HepG2 (cell line): ENCODE measurements at regions not wholly inside any gene's neighbourhood (a gene's known extent, or its start where the extent isn't known, plus 50 kb on each side); places are given as distances from the start of the nearest gene placed in this dataset.

Experiments
- ATAC-seq: fragments of 200-7000 bp; cut with Tn5 transposase; 3 replicates; pipeline ENCODE4 v1.9.1; 2020; ENCODE audit warnings: mild to moderate bottlenecking, moderate library complexity
- BruUV-seq: library from RNA; stranded (reverse); fragments of 400-500 nt; replicated peaks from 2 replicates; lab custom pipeline; 2021; lab: Mats Ljungman, UMichigan
- CTCF ChIA-PET: fragments of 300-600 bp; formaldehyde crosslinking; extraction: SDS; loops from one replicate; lab custom pipeline; 2021; ENCODE audit warnings: low total read pairs, inconsistent platforms, low intra/inter-chr PET ratio; lab: Yijun Ruan, JAX
- POLR2A ChIA-PET: fragments of 350-600 bp; sonication (Branson Sonifier 250); formaldehyde crosslinking; loops from one replicate; lab custom pipeline; 2020; ENCODE audit warnings: antibody characterized with exemption, inconsistent platforms; lab: Yijun Ruan, JAX
- DNase-seq: peaks from one replicate; pipeline ENCODE4 v3.0.0-alpha.2; 2015; ENCODE audit warnings: low spot score
- FAIRE-seq: peaks from 3 replicates; lab custom pipeline; 2011; peaks lifted over from hg19 to GRCh38; lab: Jason Lieb, UNC
- H2AFZ ChIP-seq: one replicate; pipeline ENCODE4 v1.6.1; 2011; ENCODE audit warnings: low read length, inconsistent platforms
- H3K27ac ChIP-seq: fragments of 300-600 bp; 3 replicates; pipeline ENCODE4 v1.8.0; 2011; ENCODE audit warnings: mixed run types, mild to moderate bottlenecking, mixed read lengths, low read length, inconsistent platforms; ENCODE audit not compliant: insufficient read depth; ENCODE audit errors: extremely low read length
- H3K27me3 ChIP-seq, 2 experiments: fragments of 200-600 bp in 1 of 2; 2 replicates in 1 of 2; 3 replicates in 1 of 2; pipeline versions ENCODE4 v1.6.0 to v1.8.0; 2011; ENCODE audit warnings: low read length in 2 of 2, mild to moderate bottlenecking in 2 of 2, moderate library complexity in 2 of 2, inconsistent platforms in 1 of 2; ENCODE audit not compliant: insufficient read depth in 2 of 2, control insufficient read depth in 1 of 2
- H3K36me3 ChIP-seq, 2 experiments: fragments of 200-600 bp in 1 of 2; replicated peaks in 1 of 2; 2 replicates in 1 of 2; 3 replicates in 1 of 2; pipeline versions ENCODE4 v1.5.1 to v1.8.0; 2011; ENCODE audit warnings: low read length in 2 of 2, inconsistent platforms in 1 of 2; ENCODE audit not compliant: insufficient read depth in 2 of 2, control insufficient read depth in 1 of 2
- H3K4me1 ChIP-seq: 2 replicates; pipeline ENCODE4 v1.5.1; 2012; ENCODE audit warnings: low read length, inconsistent platforms; ENCODE audit not compliant: insufficient read depth
- H3K4me2 ChIP-seq: 2 replicates; pipeline ENCODE4 v1.6.0; 2011; ENCODE audit warnings: low read depth, low read length, inconsistent platforms
- H3K4me3 ChIP-seq, 3 experiments: fragments of 200-600 bp in 1 of 3; sonication (generic), shearing (Covaris generic) in 1 of 3; replicated peaks in 1 of 3; 2 replicates each; pipeline ENCODE4 v1.5.1; 2011 to 2016; ENCODE audit warnings: low read length in 3 of 3, inconsistent platforms in 2 of 3, low read depth in 2 of 3, mild to moderate bottlenecking in 2 of 3, control low read depth in 1 of 3, mixed read lengths in 1 of 3; ENCODE audit not compliant: insufficient read depth in 1 of 3
- H3K79me2 ChIP-seq: one replicate; pipeline ENCODE4 v1.6.1; 2011; ENCODE audit warnings: low read length, inconsistent platforms; ENCODE audit not compliant: insufficient read depth
- H3K9ac ChIP-seq: 2 replicates; pipeline ENCODE4 v1.6.0; 2011; ENCODE audit warnings: mild to moderate bottlenecking, low read depth, low read length, inconsistent platforms; ENCODE audit not compliant: insufficient read depth
- H3K9me3 ChIP-seq: 2 replicates; pipeline ENCODE4 v1.5.1; 2012; ENCODE audit warnings: mild to moderate bottlenecking, low read length
- H4K20me1 ChIP-seq: 2 replicates; pipeline ENCODE4 v1.6.0; 2011; ENCODE audit warnings: inconsistent platforms, mild to moderate bottlenecking, low read length, moderate library complexity; ENCODE audit not compliant: insufficient read depth
- ARID4A ChIP-seq: sonication (generic); formaldehyde crosslinking; IDR thresholded peaks from 2 replicates; pipeline ENCODE4 v1.5.0; 2020; ENCODE audit warnings: mild to moderate bottlenecking, missing genetic modification reagents, borderline replicate concordance
- BRD4 ChIP-seq: sonication (generic); formaldehyde crosslinking; IDR thresholded peaks from 2 replicates; pipeline ENCODE4 v1.4.0; 2020; ENCODE audit warnings: missing genetic modification reagents
- FOXK2 ChIP-seq: fragments of 450-650 bp; IDR thresholded peaks from 2 replicates; pipeline ENCODE4 v1.6.1; 2016
- JDP2 ChIP-seq: sonication (generic); formaldehyde crosslinking; IDR thresholded peaks from 2 replicates; pipeline ENCODE4 v1.8.1; 2022; ENCODE audit warnings: missing genetic modification reagents, borderline replicate concordance
- NONO ChIP-seq, 2 experiments: fragments of 450-650 bp in 1 of 2; sonication (generic) in 1 of 2; formaldehyde crosslinking in 1 of 2; IDR thresholded peaks in 1 of 2; conservative IDR thresholded peaks in 1 of 2; 2 replicates each; pipeline versions ENCODE4 v1.6.1 to v1.8.0; 2017 to 2022; ENCODE audit warnings: mild to moderate bottlenecking in 1 of 2, missing genetic modification reagents in 1 of 2, moderate library complexity in 1 of 2
- ZBTB20 ChIP-seq: sonication (generic); formaldehyde crosslinking; IDR thresholded peaks from 2 replicates; pipeline ENCODE4 v1.8.1; 2023; ENCODE audit warnings: missing genetic modification reagents, low read depth, mild to moderate bottlenecking, borderline replicate concordance
- ZBTB42 ChIP-seq: sonication (generic); formaldehyde crosslinking; IDR thresholded peaks from 2 replicates; pipeline ENCODE4 v1.5.0; 2020; ENCODE audit warnings: mild to moderate bottlenecking, missing genetic modification reagents
- ZBTB43 ChIP-seq: sonication (generic); formaldehyde crosslinking; conservative IDR thresholded peaks from 2 replicates; pipeline ENCODE4 v1.4.0; 2020; ENCODE audit warnings: missing genetic modification reagents
- ZMYM3 ChIP-seq: sonication (generic); formaldehyde crosslinking; IDR thresholded peaks from 2 replicates; pipeline ENCODE4 v1.5.1; 2020; ENCODE audit warnings: mild to moderate bottlenecking, missing genetic modification reagents
- ZNF251 ChIP-seq: sonication (generic); formaldehyde crosslinking; IDR thresholded peaks from 2 replicates; pipeline ENCODE4 v1.9.0; 2021; ENCODE audit warnings: mild to moderate bottlenecking, missing genetic modification reagents
- ZNF34 ChIP-seq: sonication (generic); formaldehyde crosslinking; IDR thresholded peaks from 2 replicates; pipeline ENCODE4 v1.4.0; 2020; ENCODE audit warnings: mild to moderate bottlenecking, missing genetic modification reagents, borderline replicate concordance
- ZNF607 ChIP-seq: sonication (generic); formaldehyde crosslinking; IDR thresholded peaks from 2 replicates; pipeline ENCODE4 v1.5.1; 2020; ENCODE audit warnings: missing genetic modification reagents, mild to moderate bottlenecking, borderline replicate concordance
- WGBS: methylation state at CpG from one replicate; pipeline ENCODE4 v1.1.6; 2017; ENCODE audit warnings: low lambda C conversion rate; 5-methylcytosine and 5-hydroxymethylcytosine counted together
- in situ Hi-C: cut with HindIII; loops from 2 replicates; pipeline ENCODE4 v1.10.0; 2017; ENCODE audit warnings: low pct_unique_long_range_greater_than_20kb; ENCODE audit not compliant: extremely low pct_ligation_motif_present
- intact Hi-C: fragments of 100-400 bp; cut with micrococcal nuclease; formaldehyde crosslinking; loops from one replicate; pipeline ENCODE4 v1.10.0; 2022; ENCODE audit not compliant: unreplicated experiment
- TF ChIP-seq, protein P1 (sequence below): IDR thresholded peaks from 2 replicates; pipeline ENCODE4 v1.6.1; 2016; ENCODE audit warnings: missing compliant biosample characterization, missing genetic modification reagents, borderline replicate concordance

DNA sequence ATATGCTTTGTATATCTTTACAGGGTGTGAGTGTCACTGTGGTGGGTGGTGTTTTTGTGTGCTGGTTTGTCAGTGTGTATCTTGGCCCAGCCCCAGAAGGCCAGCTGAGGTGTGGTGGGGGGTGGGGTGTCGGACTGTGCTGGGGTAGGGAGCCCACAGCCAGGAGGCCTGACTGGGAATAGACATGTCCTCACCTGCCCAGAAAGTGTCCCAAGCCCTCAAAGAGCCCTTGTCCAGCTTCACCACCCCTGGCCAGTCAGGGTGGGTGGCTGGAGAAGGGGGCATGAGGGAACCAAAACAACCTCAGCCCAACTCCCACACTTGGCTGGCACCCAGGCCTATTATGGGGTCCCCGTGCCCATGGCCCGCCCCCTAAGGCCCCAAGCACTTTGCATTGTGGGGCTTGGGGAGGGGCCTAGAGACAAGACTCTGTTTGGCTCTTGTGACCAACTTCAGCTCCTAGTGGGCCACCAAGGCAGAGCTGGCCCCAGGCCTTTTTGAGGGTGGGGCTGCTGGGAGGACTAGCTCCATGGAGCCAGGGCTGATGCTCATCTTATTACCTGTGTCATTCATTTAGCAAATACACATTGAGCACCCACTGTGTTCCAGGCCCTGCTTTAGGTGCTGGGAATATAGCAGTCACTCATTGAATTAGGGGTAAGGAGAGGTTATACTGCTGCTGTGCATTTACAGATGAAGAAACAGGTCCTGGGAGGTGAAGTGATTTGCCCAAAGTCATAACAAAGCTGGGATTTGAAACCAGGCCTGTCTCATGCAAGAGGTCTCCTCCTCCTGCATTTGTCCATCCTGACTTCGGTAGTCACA, 56.2 kb upstream of the PSD2 start (continued):
- TF ChIP-seq ZBTB43 (CRISPR knock-in tag) (no peak), ZBTB20 (CRISPR knock-in tag) (peak; percentile 53; the same call in 1 of the 2 replicates), ZBTB42 (CRISPR knock-in tag) (no peak), ZNF34 (CRISPR knock-in tag) (no peak), ZNF251 (no peak), NONO (IDR thresholded peaks at IDR 0.05) (no peak), NONO (CRISPR knock-in tag; conservative IDR thresholded peaks at IDR 0.05) (0 out of 2 replicates have a peak, but pooled peaks have one; percentile 49), ZNF607 (CRISPR knock-in tag) (no peak)

DNA sequence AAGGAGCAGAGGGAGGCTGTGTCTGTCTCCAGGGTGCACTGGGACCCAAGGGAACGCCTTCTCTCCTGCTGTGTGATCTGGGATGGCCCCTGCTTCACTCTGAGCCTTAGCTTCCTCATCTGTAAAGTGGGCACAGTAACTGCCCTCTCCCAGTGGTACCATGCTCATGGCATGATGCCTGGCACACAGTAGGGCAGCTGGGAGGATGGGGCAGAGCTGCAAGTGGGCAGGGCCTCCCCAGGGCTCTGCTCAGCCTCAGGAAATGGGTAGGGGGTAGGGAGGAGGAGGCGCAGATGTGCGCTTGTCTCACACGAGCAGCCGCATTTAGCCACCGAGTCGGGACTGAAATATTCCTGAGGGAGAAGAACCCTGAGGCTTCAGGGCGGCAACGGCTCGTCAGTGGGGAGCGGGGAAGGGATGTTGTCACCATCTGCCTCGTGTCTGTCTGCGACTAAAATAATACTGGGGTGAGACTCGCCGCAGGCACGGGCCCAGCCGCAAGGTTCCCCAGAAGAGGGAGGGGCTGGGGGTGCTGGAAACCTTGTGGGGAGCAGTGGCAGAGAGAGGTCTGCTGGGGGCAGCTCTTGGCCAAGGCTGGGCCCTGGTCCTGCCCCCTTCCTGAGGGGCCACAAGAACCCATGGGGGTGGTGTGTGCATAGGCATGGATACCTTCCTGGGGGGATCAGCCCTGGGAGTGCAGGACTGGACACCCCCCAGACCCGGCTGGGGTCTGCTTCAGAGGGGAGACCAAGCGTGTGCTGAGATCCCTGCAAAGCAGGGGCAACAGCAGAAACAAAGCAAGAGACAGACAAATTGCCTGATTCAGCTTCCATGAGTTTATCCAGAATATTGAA, 55.2 kb upstream of the PSD2 start:
- no peak for FAIRE-seq
- CTCF ChIA-PET, result no interaction called here
- TF ChIP-seq, protein P1, sequence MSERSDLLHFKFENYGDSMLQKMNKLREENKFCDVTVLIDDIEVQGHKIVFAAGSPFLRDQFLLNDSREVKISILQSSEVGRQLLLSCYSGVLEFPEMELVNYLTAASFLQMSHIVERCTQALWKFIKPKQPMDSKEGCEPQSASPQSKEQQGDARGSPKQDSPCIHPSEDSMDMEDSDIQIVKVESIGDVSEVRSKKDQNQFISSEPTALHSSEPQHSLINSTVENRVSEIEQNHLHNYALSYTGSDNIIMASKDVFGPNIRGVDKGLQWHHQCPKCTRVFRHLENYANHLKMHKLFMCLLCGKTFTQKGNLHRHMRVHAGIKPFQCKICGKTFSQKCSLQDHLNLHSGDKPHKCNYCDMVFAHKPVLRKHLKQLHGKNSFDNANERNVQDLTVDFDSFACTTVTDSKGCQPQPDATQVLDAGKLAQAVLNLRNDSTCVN (CRISPR knock-in tag), result no peak
- 0 out of 2 replicates have a peak, but pooled peaks have one; percentile 17 for TF ChIP-seq ZMYM3 (CRISPR knock-in tag)
- no peak for TF ChIP-seq JDP2 (CRISPR knock-in tag)
- no peak for TF ChIP-seq BRD4
- TF ChIP-seq ARID4A (CRISPR knock-in tag), result no peak
- TF ChIP-seq FOXK2, result no peak

More for the DNA sequence above, 55.2 kb upstream of the PSD2 start:
- ATAC-seq, result no peak
- Histone ChIP-seq H3K4me2 (no peak overlapping the region), H3K79me2 (no peaks in the 10 kb centered on the region), H3K4me1 (peaks cover 77% of the 10 kb centered on the region), H3K27me3 (no peaks in the 10 kb centered on the region), H3K36me3 (no peaks in the 10 kb centered on the region), H3K9me3 (no peaks in the 10 kb centered on the region), H2AFZ (no peak overlapping the region), H3K9ac (no peak overlapping the region), H3K27ac (peak overlapping the region; percentile 59), H4K20me1 (no peaks in the 10 kb centered on the region), H3K4me3 (no peak overlapping the region)
- no peak for DNase-seq
- POLR2A ChIA-PET, result interaction anchor here (1.2 to 1.7 kb wide), 5 partner anchors 18 to 104 kb away, joined by 4 to 8 read pairs (median 4); partner anchors contain the start of gene CXXC5
- intact Hi-C loops (loop anchor here (10.0 kb wide), 1 partner anchor 306 kb away; the partner anchor contains the start of gene DNAJC18), in situ Hi-C loops (no loop called here)
- 97% methylated on average over 19 of the region's 19 CpGs for WGBS
- BruUV-seq, result no TSS peak
